ENCODE measurements at regions not wholly inside any gene's neighbourhood (a gene's known extent, or its start where the extent isn't known, plus 50 kb on each side); places are given as distances from the start of the nearest gene placed in this dataset.

- no peak overlapping the region for H3K4me3 ChIP-seq (ENCODE audit: low read depth, low read length)
- no peak for TF ChIP-seq CTCF (IDR thresholded peaks at IDR 0.05; ENCODE audit: borderline replicate concordance, insufficient read depth, low read depth, low read length)
Observed at GRCh38 chr5:167967494-167968177, 323.8 kb upstream of the WWC1 start.

- H3K4me3 ChIP-seq (ENCODE audit: low read depth, low read length), result no peak overlapping the region
- no peak for TF ChIP-seq CTCF (IDR thresholded peaks at IDR 0.05; ENCODE audit: borderline replicate concordance, insufficient read depth, low read depth, low read length)
Observed at GRCh38 chr5:167968837-167969236, 322.6 kb upstream of the WWC1 start.

DNA sequence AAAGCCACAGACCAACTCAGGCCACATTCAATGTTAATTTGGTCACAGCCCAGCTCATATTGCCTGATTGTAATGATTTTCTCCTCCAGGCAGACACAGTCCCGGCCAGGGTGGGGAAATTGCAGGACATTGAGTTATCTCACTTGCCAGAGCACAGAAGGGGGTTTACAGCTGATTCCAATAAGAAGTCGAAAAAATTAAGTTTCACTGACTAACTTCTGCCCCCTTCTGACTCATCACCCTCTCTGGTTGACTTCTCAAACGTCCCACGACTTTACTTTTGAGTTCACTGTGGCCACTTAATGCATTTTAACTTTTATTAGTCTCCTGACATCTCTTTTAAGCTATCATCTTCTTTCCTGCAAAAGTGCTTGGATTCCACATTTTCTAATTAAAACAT is 321.4 kb upstream of the WWC1 start:
- H3K4me3 ChIP-seq (ENCODE audit: low read depth, low read length), result no peak overlapping the region
- TF ChIP-seq CTCF (IDR thresholded peaks at IDR 0.05; ENCODE audit: borderline replicate concordance, insufficient read depth, low read depth, low read length), result no peak

DNA sequence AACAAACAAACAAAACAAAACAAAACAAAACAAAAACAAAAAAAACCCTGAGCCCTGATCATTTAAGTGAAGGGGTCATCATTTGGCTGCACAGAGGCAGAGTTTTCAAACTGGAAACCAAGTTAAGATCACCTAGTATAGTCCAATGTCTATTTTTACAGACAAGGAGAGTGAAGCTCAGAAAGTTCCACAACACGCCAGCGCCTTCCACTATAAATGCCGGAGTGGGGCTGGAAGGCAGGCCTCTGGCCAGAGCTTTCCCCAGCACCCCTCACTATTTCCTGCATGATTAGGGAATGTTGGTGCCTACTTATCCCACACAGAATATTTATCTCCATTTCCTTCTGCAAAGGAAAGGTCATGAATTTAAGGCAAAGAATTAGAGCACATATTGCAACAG is 319.7 kb upstream of the WWC1 start:
- no peak overlapping the region for H3K4me3 ChIP-seq (ENCODE audit: low read depth, low read length)
- no peak for TF ChIP-seq CTCF (IDR thresholded peaks at IDR 0.05; ENCODE audit: borderline replicate concordance, insufficient read depth, low read depth, low read length)

DNA sequence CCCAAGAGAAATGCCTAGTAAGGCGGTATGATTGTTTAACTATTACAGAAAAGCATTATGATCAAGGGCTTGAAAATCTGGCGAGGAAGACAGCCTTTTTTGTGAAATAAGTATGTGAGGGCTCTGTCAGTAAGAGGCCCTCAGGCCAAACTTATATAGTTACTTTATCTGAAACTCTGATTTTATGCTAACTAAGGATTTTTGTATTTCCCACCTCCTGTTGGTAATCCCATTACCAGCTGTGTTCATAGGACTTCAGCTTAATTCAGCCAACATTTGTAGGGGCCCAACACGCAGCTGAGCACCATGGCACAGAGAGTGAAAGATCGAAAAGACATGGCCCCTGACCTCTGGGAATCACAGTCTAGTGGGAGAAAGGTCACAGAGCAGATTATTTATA is 318.3 kb upstream of the WWC1 start:
- no peak overlapping the region for H3K4me3 ChIP-seq (ENCODE audit: low read depth, low read length)
- TF ChIP-seq CTCF (IDR thresholded peaks at IDR 0.05; ENCODE audit: borderline replicate concordance, insufficient read depth, low read depth, low read length), result no peak

- no peak for TF ChIP-seq CTCF (IDR thresholded peaks at IDR 0.05; ENCODE audit: borderline replicate concordance, insufficient read depth, low read depth, low read length)
- H3K4me3 ChIP-seq (ENCODE audit: low read depth, low read length), result no peak overlapping the region
Observed at GRCh38 chr5:167984951-167985350, 306.5 kb upstream of the WWC1 start.

GRCh38 chr5:167985373-167985772 is 306.1 kb upstream of the WWC1 start:
- TF ChIP-seq CTCF (IDR thresholded peaks at IDR 0.05; ENCODE audit: borderline replicate concordance, insufficient read depth, low read depth, low read length), result no peak
- H3K4me3 ChIP-seq (ENCODE audit: low read depth, low read length), result no peak overlapping the region

Data from GM12875 (cell line).